ENCODE measurements at regions not wholly inside any gene's neighbourhood (a gene's known extent, or its start where the extent isn't known, plus 50 kb on each side); places are given as distances from the start of the nearest gene placed in this dataset.
A peak's percentile ranks its signal among the peaks of the same experiment; 100 is the strongest.

DNA sequence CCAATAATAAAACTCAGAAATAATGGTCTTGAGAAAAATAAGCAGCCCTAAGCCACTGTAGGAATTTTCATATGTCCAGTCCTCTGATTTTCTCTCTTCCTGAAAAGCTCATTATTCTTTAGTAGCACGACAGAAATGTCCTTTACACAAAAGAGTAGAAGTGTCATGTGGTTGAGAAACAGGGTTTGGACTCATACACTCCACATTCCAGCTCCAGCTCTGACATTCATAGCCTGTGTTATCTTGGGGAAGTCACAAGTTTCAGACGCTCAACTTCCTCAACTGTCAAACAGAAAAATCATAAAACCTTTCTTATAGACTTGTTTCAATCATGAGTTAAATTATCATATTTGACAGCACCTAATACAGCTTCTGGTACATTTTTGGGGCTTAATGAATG is 511.5 kb downstream of the TNS1 start:
- Histone ChIP-seq H3K9me3 (ENCODE audit: low read depth) (no peaks in the 10 kb centered on the region), H3K36me3 (no peaks in the 10 kb centered on the region), H3K27me3 (peaks cover 7% of the 10 kb centered on the region), H3K4me3 (no peak overlapping the region), H3K27ac (no peak overlapping the region), H3K4me1 (ENCODE audit: low read depth) (no peaks in the 10 kb centered on the region)
- TF ChIP-seq, protein P1, sequence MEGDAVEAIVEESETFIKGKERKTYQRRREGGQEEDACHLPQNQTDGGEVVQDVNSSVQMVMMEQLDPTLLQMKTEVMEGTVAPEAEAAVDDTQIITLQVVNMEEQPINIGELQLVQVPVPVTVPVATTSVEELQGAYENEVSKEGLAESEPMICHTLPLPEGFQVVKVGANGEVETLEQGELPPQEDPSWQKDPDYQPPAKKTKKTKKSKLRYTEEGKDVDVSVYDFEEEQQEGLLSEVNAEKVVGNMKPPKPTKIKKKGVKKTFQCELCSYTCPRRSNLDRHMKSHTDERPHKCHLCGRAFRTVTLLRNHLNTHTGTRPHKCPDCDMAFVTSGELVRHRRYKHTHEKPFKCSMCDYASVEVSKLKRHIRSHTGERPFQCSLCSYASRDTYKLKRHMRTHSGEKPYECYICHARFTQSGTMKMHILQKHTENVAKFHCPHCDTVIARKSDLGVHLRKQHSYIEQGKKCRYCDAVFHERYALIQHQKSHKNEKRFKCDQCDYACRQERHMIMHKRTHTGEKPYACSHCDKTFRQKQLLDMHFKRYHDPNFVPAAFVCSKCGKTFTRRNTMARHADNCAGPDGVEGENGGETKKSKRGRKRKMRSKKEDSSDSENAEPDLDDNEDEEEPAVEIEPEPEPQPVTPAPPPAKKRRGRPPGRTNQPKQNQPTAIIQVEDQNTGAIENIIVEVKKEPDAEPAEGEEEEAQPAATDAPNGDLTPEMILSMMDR (IDR thresholded peaks at IDR 0.05; ENCODE audit: low read depth, low read length): no peak
- peak in 1 of 2 donors; percentile 2 for DNase-seq (ENCODE audit: low read depth in 1 of 2, low spot score in 1 of 2)

DNA sequence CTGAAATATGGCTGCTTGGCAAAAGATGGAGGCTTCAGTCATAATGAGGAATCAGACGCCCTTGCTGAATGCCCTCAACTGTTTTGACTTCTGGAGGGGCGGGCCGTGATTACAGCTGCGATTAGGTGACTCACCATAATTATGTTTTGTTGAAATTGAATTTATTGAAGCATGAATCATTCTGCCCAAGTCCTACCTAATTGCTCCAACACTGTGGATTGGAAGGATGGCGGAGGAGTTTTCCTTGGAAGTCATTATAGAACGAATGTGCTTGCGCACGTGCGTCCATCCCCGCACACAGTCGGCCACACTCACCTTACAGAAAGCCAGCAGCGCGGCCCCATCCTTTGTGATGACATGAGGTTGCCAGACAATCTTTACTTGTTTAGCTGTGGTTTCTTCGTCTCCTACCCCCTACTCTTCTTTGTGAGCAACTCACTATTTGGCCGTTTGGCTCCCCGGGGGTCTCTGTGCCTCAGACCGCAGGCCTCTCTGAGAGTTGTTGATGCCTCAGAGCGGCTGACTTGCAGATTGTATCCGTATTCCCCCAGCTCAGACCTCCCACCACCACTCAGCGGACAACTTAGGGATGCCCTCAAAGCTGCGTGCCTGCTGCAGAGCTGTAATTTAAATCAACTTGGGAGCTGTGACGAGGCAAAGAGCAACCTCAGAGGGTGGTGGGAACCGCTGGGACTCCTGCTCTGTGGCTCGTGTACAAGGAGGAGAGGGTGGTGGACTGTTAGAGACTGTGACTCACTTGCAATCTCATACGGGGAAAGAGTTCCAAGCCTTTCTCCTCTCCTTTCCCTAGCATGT is 513.4 kb downstream of the TNS1 start:
- TF ChIP-seq, protein P1 (IDR thresholded peaks at IDR 0.05; ENCODE audit: low read depth, low read length): no peak
- Histone ChIP-seq H3K27ac (no peak overlapping the region), H3K36me3 (no peaks in the 10 kb centered on the region), H3K4me3 (no peak overlapping the region), H3K9me3 (ENCODE audit: low read depth) (no peaks in the 10 kb centered on the region), H3K27me3 (peaks cover 7% of the 10 kb centered on the region), H3K4me1 (ENCODE audit: low read depth) (no peaks in the 10 kb centered on the region)
- DNase-seq (ENCODE audit: low read depth in 1 of 2, low spot score in 1 of 2): no peak

DNA sequence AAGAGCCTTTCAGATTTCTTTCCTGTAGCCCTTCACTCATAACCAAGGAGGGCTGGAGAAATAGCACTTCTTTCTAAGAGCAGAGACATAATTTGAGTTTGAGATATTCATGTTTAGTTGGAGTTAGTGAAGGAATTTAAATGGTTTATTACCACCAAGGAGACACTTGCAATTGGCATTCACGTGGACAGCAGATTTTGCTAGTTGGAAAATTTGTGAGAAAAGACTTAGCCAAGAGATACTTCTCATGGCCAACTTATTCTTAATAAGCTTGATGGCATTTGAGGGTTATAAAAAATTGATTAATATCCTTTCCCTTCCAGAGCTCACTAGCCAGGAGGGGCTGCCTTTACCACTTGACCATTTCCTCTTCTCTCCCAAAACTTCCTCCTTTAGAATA is 518.7 kb downstream of the TNS1 start:
- Histone ChIP-seq H3K27ac (no peak overlapping the region), H3K36me3 (no peaks in the 10 kb centered on the region), H3K4me1 (ENCODE audit: low read depth) (no peaks in the 10 kb centered on the region), H3K27me3 (no peaks in the 10 kb centered on the region), H3K4me3 (no peak overlapping the region), H3K9me3 (ENCODE audit: low read depth) (no peaks in the 10 kb centered on the region)
- TF ChIP-seq, protein P1 (IDR thresholded peaks at IDR 0.05; ENCODE audit: low read depth, low read length): no peak
- DNase-seq (ENCODE audit: low read depth in 1 of 2, low spot score in 1 of 2): no peak

DNA sequence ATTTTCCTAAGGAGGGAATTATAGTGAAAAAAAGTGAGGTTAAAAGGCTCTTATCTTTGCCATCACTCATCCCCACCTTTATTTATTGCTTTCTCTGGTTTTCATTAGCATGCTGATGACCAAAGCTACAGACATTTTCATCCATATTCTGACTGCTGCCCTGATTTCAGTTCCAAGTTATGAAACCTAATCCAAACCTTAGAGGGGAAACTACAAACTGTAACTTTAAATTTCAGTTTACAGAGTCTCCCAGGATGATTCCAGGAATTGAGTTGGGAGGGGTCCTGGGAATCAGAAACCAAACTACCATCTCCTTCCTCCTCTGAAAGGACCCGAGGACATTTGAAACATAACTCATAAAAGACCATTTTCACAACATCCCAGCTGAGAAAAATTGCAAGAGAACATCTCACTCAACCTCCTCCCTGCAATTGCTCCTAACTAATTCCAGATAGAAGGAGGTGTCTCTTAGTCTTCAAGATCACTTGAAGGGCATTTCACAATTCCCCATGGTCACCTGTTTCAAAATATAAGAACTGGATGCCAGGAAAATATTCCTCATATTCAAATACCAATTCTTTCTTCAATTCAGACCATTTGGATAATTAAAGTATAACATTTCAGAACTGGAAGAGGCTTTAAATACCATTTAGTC is 520.6 kb downstream of the TNS1 start:
- Histone ChIP-seq H3K27ac (no peak overlapping the region), H3K9me3 (ENCODE audit: low read depth) (no peaks in the 10 kb centered on the region), H3K27me3 (no peaks in the 10 kb centered on the region), H3K4me1 (ENCODE audit: low read depth) (no peaks in the 10 kb centered on the region), H3K4me3 (no peak overlapping the region), H3K36me3 (no peaks in the 10 kb centered on the region)
- TF ChIP-seq, protein P1 (IDR thresholded peaks at IDR 0.05; ENCODE audit: low read depth, low read length): no peak
- DNase-seq (ENCODE audit: low read depth in 1 of 2, low spot score in 1 of 2): no peak

DNA sequence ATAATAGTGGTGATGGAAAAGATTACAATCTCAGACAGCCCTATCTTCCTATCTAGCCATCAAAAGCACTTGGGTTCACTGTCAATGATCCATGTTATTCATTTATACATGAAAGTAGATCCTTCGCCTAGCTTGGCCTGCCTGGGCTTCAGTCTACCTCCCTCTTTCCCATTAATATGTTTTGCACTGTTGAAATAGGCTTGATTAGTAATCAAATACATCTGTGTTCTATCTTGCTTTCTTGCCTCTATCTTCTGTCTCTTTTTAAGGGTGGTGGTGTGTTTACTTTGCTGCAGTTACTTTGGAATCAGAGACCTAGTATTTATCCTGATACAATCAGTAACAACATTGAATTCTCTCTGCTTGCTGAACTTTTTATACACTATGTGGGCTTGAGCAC is 521.2 kb downstream of the TNS1 start:
- Histone ChIP-seq H3K36me3 (no peaks in the 10 kb centered on the region), H3K4me1 (ENCODE audit: low read depth) (no peaks in the 10 kb centered on the region), H3K4me3 (no peak overlapping the region), H3K27ac (no peak overlapping the region), H3K27me3 (no peaks in the 10 kb centered on the region), H3K9me3 (ENCODE audit: low read depth) (no peaks in the 10 kb centered on the region)
- no peak for DNase-seq (ENCODE audit: low read depth in 1 of 2, low spot score in 1 of 2)
- TF ChIP-seq, protein P1 (IDR thresholded peaks at IDR 0.05; ENCODE audit: low read depth, low read length): no peak
